HUES6 (cell line): ENCODE measurements at regions not wholly inside any gene's neighbourhood (a gene's known extent, or its start where the extent isn't known, plus 50 kb on each side); places are given as distances from the start of the nearest gene placed in this dataset.
"Not testable (repeated sequence)": the region's sequence is repeated elsewhere in the genome, so short reads cannot be mapped to it uniquely, and the experiment has no call there.

Experiments used
- H3K27ac ChIP-seq: 2 replicates; pipeline ENCODE4 v1.7.0; 2013; ENCODE audit warnings: low read depth, mild to moderate bottlenecking, low read length, inconsistent platforms
- H3K27me3 ChIP-seq: 2 replicates; pipeline ENCODE4 v1.6.1; 2013; ENCODE audit warnings: low read length; ENCODE audit not compliant: control insufficient read depth, insufficient read depth
- H3K36me3 ChIP-seq: 2 replicates; pipeline ENCODE4 v1.6.1; 2013; ENCODE audit warnings: low read length; ENCODE audit not compliant: control insufficient read depth, insufficient read depth
- H3K4me1 ChIP-seq: 2 replicates; pipeline ENCODE4 v1.6.1; 2013; ENCODE audit warnings: low read length; ENCODE audit not compliant: control insufficient read depth, insufficient read depth
- H3K4me3 ChIP-seq: 2 replicates; pipeline ENCODE4 v1.5.1; 2013; ENCODE audit warnings: low read depth, low read length
- H3K9ac ChIP-seq: one replicate; pipeline ENCODE4 v1.6.1; 2013; ENCODE audit warnings: mild to moderate bottlenecking, low read length
- H3K9me3 ChIP-seq: 2 replicates; pipeline ENCODE4 v1.6.1; 2013; ENCODE audit warnings: low read depth, low read length; ENCODE audit not compliant: control insufficient read depth, insufficient read depth

- no peaks in the 10 kb centered on the region for H3K36me3 ChIP-seq
- H3K27ac ChIP-seq: no peak overlapping the region
Measured at GRCh38 chr3:118785415-118785814, 249.2 kb downstream of the IGSF11 start.

DNA sequence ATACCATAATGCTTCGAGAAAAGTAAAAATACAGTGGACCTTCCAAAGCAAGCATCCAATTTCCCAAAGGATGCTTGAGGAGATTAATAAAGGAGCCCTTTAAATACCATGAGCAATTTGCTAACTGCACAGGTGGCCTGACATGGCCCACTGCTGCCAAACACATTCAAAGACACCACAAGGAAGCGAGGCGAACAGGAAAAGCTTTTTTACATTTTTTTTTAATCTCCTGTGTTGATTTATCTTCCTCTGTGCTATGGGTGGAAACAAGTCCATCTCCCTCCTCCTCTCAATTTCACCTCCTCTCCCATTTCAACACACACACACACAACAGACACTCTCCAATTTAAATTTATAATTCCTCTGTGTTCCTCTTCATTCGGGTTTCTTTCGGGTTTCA lies 243.4 kb downstream of the IGSF11 start:
- H3K9me3 ChIP-seq: no peaks in the 10 kb centered on the region

More at GRCh38 chr3:118785415-118785814, 249.2 kb downstream of the IGSF11 start:
- Histone ChIP-seq H3K9ac (no peak overlapping the region), H3K27me3 (no peaks in the 10 kb centered on the region), H3K4me1 (peaks cover 4% of the 10 kb centered on the region; the same call in 1 of the 2 replicates), H3K9me3 (no peaks in the 10 kb centered on the region), H3K4me3 (no peak overlapping the region)

DNA sequence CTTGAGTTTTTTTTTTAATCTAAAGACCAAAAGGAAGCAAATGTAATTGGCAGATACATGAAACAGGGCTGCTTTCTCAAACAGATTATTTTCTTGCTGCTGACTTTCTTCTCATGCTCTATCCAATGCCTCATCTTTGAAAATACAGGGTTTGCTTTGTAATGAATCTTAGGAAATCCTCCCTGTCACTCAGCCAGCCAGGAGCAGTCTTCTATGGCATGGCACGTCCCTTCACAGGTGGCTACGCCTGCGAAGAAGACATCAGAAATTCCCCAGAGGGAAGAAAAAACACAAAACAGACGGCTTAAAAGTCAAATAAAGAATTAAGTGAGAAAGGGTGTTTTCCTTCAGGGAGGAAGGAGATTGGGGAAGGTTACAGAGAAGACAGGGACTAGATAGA lies 242.5 kb downstream of the IGSF11 start:
- no peak overlapping the region for H3K27ac ChIP-seq
- H3K9me3 ChIP-seq: no peaks in the 10 kb centered on the region
- H3K4me3 ChIP-seq: no peak overlapping the region
- H3K27me3 ChIP-seq: no peaks in the 10 kb centered on the region
- H3K9ac ChIP-seq: no peak overlapping the region
- peaks cover 8% of the 10 kb centered on the region; the same call in 1 of the 2 replicates for H3K4me1 ChIP-seq
- no peaks in the 10 kb centered on the region for H3K36me3 ChIP-seq

More for the DNA sequence above, 243.4 kb downstream of the IGSF11 start:
- peaks cover 8% of the 10 kb centered on the region; the same call in 1 of the 2 replicates for H3K4me1 ChIP-seq
- no peaks in the 10 kb centered on the region for H3K36me3 ChIP-seq
- no peaks in the 10 kb centered on the region for H3K27me3 ChIP-seq
- no peak overlapping the region for H3K9ac ChIP-seq
- no peak overlapping the region for H3K27ac ChIP-seq
- no peak overlapping the region for H3K4me3 ChIP-seq

GRCh38 chr3:118793176-118793575 lies 241.5 kb downstream of the IGSF11 start:
- Histone ChIP-seq H3K9me3 (no peaks in the 10 kb centered on the region), H3K4me1 (peaks cover 8% of the 10 kb centered on the region; the same call in 1 of the 2 replicates), H3K36me3 (no peaks in the 10 kb centered on the region)

DNA sequence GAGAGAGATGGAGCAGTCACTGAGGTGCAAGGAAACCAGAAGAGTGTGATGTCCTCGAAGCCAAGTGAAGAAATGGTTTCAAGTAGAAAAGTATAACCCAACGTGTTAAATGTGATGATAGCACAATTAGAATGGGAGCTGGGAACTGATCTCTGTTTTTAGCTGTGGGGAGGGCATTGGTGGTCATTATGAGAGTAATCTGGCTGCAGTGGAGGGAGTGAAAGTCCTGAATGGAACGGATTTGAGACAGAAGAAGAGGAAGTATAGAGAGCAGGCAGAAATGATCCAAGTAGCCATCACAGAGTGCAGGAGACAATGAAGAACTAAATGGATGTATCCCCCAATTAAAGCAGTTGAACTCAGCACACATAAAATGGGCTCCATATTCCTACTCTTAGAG lies 235.3 kb downstream of the IGSF11 start:
- Histone ChIP-seq H3K4me1 (no peaks in the 10 kb centered on the region), H3K36me3 (no peaks in the 10 kb centered on the region), H3K9ac (no peak overlapping the region)

More at GRCh38 chr3:118793176-118793575, 241.5 kb downstream of the IGSF11 start:
- Histone ChIP-seq H3K27me3 (no peaks in the 10 kb centered on the region), H3K27ac (no peak overlapping the region), H3K4me3 (no peak overlapping the region), H3K9ac (no peak overlapping the region)

DNA sequence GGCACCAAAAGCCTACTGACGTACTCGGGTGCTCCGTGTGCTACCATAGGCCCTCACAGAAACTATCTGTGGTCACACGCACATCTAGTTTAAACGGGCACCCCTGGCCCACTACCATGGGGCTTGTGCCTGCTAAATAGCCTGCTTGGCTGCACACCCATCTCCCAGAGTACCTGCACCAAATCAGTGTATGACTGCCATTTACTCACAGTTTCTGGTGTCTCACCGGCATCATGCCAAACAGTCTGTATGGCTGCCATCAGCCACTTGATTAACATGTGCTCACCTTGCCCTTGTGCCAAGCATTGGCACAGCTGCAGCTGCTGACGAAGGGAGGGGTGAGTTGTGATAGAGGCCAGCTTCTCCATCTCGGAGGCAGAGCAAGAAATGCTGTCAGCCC lies 232.7 kb downstream of the IGSF11 start:
- no peak overlapping the region for H3K9ac ChIP-seq
- H3K36me3 ChIP-seq: no peaks in the 10 kb centered on the region
- no peaks in the 10 kb centered on the region for H3K27me3 ChIP-seq
- H3K4me1 ChIP-seq: no peaks in the 10 kb centered on the region
- no peaks in the 10 kb centered on the region for H3K9me3 ChIP-seq
- H3K27ac ChIP-seq: no peak overlapping the region
- H3K4me3 ChIP-seq: no peak overlapping the region

More for the DNA sequence above, 235.3 kb downstream of the IGSF11 start:
- H3K9me3 ChIP-seq: no peaks in the 10 kb centered on the region
- H3K27me3 ChIP-seq: no peaks in the 10 kb centered on the region
- no peak overlapping the region for H3K4me3 ChIP-seq
- no peak overlapping the region for H3K27ac ChIP-seq

GRCh38 chr3:118802325-118803095 lies 232.1 kb downstream of the IGSF11 start:
- Histone ChIP-seq H3K9ac (no peak overlapping the region), H3K9me3 (no peaks in the 10 kb centered on the region)

GRCh38 chr3:118803096-118803476 lies 231.6 kb downstream of the IGSF11 start:
- H3K27me3 ChIP-seq: no peaks in the 10 kb centered on the region
- H3K4me3 ChIP-seq: no peak overlapping the region
- H3K9me3 ChIP-seq: no peaks in the 10 kb centered on the region
- H3K36me3 ChIP-seq: no peaks in the 10 kb centered on the region
- no peaks in the 10 kb centered on the region for H3K4me1 ChIP-seq
- no peak overlapping the region for H3K27ac ChIP-seq
- H3K9ac ChIP-seq: no peak overlapping the region

More at GRCh38 chr3:118802325-118803095, 232.1 kb downstream of the IGSF11 start:
- no peak overlapping the region for H3K27ac ChIP-seq
- no peaks in the 10 kb centered on the region for H3K27me3 ChIP-seq
- H3K4me3 ChIP-seq: no peak overlapping the region
- H3K36me3 ChIP-seq: no peaks in the 10 kb centered on the region
- no peaks in the 10 kb centered on the region for H3K4me1 ChIP-seq

DNA sequence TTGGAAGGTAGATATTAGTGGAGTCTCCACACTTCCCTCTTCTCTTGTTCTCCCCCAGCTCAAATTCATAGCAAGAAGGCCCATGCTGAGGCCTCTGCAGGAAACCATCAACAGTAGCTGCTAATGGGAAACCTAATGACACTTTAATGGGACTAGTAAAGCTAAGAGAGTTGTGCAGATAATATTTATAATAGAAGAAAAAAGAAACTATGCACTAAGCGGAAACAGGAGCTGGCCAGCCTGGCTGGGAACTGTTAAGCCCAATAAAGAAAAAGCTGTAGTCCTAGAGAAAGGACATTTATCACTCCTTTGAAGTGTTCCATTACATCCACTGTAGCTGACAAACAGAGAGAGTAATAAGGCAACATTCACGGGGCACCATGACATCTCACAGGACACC lies 229.6 kb downstream of the IGSF11 start:
- no peaks in the 10 kb centered on the region for H3K36me3 ChIP-seq
- H3K27me3 ChIP-seq: no peaks in the 10 kb centered on the region
- no peak overlapping the region for H3K9ac ChIP-seq

DNA sequence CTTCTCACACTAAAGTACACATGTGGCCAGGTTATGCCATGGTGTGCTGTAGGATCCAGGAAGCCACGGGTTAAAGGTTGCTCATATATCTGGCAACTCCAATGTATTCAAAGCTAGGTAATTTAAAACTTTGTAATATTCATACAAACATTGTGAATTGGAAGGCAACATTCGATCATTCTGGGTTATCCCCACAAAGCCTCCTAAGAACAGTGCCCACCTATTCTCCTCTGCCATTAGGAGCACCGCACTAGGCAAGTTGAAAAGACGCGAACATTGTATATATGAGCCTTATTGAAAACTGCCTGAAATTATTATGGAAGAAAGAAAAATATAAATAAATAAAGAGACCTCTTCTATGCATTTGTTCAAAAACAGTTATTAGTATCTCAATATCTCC lies 228.2 kb downstream of the IGSF11 start:
- no peak overlapping the region for H3K4me3 ChIP-seq
- H3K4me1 ChIP-seq: no peaks in the 10 kb centered on the region; the same call in 1 of the 2 replicates
- H3K27me3 ChIP-seq: no peaks in the 10 kb centered on the region
- no peaks in the 10 kb centered on the region for H3K36me3 ChIP-seq
- no peak overlapping the region for H3K27ac ChIP-seq
- H3K9ac ChIP-seq: no peak overlapping the region
- H3K9me3 ChIP-seq: no peaks in the 10 kb centered on the region

More for the DNA sequence above, 229.6 kb downstream of the IGSF11 start:
- Histone ChIP-seq H3K27ac (no peak overlapping the region), H3K4me1 (no peaks in the 10 kb centered on the region; the same call in 1 of the 2 replicates), H3K9me3 (no peaks in the 10 kb centered on the region), H3K4me3 (no peak overlapping the region)

DNA sequence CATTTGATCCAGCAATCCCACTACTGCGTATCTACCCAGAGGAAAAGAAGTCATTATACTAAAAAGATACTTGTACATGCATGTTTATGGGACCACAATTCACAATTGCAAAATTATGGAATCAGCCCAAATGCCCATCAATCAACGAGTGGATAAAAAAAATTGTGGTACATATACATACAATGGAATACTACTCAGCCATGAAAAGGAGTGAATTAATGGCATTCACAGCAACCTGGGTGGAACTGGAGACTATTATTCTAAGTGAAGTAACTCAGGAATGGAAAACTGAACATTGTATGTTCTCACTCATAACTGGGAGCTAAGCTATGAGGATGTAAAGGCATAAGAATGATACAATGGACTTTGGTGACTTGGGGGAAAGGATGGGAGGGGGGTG lies 227.3 kb downstream of the IGSF11 start:
- not testable (repeated sequence) for H3K4me1 ChIP-seq, H3K4me3 ChIP-seq, H3K27me3 ChIP-seq, H3K36me3 ChIP-seq, H3K27ac ChIP-seq, H3K9ac ChIP-seq, H3K9me3 ChIP-seq
